ENCODE measurements at regions not wholly inside any gene's neighbourhood (a gene's known extent, or its start where the extent isn't known, plus 50 kb on each side); places are given as distances from the start of the nearest gene placed in this dataset.
"Not testable (repeated sequence)": the region's sequence is repeated elsewhere in the genome, so short reads cannot be mapped to it uniquely, and the experiment has no call there.

DNA sequence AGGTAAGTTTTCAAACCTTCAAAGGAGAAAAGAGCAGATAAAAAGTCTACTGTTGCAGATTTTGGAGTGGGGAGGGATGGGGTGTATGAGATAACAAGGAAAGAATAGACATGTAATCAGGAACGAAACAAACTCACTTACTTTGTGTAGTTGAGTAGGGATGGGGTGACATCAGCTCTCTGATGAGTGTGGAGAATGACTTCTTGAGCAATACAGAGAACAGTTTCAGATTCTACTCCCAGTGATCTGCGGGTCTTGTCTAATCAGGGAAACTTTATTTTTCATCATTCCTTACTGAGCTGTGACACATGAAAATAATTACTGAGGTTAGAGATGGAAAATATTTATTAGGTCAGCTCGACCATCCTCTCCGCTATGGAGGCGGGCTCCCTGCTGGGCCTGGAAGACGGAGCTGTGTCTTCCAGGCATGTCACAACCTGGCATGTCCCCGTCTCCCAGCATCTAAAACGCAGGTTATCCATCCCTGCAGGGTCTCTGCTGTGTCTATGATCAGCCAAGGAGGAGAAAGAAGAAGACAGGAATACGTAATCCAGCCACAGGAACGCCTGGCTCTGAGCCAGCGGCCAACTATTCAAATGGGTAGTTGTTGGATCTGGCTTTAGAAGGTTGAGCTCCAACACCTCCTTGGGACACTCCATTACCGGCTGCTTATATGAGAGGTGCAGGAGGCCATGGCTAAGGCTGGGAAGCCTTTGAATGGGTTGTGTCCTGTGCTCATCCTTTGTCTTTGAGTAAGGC is 99.0 kb upstream of the SATB2 start:
- DNase-seq: no peak

DNA sequence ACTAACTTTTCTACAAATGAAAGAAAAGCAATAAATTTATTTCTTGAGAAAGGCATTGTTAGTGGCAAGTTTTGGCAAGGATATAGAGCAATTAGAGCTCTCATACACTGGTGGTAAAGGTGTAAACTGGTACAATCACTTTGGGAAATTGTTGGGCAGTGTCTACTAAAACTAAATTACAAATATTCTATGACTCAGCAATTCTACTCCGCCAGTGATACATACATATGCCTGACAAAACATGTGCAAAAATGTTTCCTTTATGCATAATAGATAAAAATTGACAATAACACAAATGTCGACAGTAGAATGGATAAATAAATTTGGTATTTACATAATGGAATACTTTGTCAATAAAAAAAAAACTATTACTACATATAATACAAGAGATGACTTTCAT is 96.3 kb upstream of the SATB2 start:
- no peak for DNase-seq

DNA sequence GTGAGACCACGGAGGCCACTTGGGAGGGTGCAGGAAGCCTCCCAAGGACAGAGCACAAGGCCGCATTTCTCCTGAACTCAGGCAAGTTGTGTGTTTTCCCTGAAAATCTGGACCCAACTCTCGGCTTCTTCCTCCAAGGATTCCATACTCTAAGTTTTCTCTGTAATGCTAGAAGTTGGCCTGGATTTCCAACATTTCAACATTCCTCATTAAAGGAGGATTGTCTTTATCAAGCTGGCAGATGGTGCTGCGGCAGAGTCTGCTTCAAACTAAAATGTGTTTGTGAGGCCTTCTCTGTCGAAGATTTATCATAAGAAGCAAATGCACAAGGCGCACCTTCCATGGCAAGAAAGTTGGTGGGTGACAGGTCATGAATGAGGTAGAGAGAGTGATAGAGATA is 94.4 kb upstream of the SATB2 start:
- no peak for DNase-seq

DNA sequence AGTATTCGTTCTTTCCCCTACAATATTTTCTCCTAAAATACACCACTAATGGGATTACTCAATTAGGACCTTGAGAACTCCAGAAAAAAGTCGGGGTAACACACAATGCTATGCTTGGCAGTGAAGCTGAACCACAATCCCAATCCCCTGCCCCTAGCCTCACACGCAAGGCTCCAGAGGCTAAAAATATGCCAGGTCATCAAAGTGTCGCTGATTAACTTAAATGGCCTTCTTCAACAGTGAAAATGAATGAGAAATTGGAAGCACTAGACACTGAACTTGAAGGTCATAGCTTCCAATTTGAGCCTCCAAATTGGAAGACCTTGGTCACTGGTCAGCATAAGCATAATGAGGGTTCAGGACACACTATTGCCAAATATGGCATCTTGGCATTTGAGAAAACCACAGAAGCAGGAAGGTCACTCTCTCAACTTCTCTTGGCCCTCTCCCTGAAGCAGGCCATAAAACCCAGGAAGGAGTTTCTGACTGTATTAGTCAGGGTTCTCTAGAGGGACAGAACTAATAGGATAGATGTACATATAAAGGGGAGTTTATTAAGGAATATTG is 86.0 kb upstream of the SATB2 start:
- DNase-seq: no peak

DNA sequence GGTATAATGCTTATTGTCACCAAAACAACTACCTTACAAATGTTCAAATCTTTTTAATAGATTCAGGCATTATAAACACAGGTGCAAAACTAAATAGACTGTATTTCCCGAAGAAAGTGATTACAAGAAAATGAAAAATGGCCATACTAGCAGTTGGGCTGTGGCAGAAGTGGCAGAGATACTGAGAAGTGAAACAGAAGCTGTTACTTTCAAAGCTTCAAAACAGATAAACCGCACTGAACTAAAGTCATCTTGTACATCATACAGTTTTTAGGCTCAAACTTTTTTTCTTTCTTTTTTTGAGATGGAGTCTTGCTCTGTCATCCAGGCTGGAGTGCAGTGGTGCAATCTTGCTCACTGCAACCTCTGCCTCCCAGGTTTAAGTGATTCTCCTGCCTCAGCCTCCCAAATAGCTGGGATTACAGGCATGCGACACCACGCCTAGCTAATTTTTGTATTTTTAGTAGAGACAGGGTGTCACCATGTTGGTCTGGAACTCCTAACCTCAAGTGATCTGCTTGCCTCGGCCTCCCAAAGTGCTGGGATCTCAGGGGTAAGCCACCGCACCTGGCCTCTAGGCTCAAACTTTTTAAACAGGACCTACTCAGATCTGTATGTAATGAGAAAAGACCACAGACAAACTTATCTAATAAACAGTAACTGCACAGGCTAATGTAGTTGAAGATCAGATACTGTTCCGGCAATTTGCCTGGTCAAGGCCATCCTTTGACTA is 77.9 kb upstream of the SATB2 start:
- DNase-seq: no peak

DNA sequence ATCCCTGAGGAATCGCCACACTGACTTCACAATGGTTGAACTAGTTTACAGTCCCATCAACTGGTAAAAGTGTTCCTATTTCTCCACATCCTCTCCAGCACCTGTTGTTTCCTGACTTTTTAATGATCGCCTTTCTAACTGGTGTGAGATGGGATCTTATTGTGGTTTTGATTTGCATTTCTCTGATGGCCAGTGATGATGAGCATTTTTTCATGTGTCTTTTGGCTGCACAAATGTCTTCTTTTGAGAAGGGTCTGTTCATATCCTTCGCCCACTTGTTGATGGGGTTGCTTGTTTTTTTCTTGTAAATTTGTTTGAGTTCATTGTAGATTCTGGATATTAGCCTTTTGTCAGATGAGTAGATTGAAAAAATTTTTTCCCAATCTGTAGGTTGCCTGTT is 76.1 kb upstream of the SATB2 start:
- DNase-seq: not testable (repeated sequence)

DNA sequence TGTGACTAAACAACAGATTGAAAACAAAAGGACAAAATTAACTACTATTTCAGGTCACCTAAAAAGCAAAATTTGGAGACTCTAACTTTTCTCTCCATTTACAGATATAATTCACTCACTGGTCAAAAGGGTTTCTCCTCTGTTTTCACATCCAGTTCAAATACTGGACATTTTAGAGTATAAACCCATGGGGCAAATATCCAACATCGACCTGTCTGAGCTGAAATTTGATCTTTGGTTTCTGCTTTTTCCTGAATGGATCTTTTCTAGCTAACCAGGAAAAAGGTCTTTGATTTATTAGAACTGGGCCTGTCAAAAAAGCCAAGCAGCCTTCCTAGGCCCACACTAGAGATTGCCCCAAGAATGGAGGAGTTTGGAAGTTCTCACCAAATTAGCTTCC is 69.3 kb upstream of the SATB2 start:
- DNase-seq: no peak

DNA sequence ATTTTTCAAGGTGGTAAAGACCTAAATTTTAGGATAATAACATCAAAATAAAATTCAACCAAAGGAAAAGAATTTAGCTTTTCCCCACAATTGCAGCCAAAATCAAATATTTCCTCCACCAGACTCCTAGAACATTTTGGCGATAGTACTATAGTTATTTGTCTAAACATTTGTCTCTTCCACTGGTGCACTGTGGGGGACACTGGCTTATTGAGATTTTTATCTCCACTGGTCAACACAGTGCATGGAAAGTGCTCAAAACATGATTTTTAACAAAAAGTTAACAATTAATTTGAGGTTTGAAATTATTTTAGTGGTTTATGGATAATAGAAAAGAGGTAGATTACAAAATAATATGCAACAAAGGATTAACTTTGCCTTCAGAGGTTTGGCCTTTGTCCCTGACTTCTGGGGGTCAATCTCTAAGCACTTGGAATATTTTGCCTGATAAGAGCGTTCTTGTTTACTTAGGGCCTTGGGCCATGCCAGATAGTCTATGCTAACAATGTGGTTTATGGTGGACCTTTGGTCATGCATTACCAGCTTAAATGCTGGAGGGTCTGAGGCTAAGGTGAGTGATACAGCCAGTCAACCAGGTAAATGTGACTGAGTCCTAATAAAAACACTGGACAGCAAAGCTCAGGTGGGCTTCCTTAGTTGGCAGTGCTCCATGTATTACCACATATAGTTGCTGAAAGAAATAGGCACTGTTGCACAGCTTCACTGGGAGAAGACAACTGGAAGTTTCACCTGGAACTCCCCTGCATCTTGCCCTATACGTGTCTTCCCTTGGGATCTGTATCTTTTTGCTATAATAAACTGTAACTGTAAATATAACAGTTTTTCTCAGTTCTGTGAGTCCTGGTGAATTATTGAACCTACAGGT is 67.2 kb upstream of the SATB2 start:
- no peak for DNase-seq

DNA sequence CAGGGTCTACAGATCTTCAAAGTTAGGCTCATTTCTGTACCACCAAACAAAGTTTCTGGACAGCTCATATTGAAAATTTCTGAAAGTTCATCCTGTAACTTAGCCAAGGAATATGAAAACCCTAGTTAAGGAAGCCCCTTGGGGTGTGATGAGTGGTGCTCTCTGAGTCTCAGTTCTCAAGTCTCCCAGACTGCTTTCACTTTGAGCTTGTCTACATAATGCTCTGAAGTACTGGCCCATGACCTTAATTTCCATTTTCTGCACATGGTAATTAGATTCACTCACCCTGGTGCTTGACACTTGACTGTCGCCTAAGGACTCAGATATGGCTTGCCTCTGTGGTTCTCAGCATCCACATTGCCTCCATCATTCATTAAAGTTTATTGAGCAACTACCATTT is 51.7 kb upstream of the SATB2 start:
- DNase-seq: no peak
